HG03060 (cell line): ENCODE measurements at regions not wholly inside any gene's neighbourhood (a gene's known extent, or its start where the extent isn't known, plus 50 kb on each side); places are given as distances from the start of the nearest gene placed in this dataset.

Experiments used
- ATAC-seq: cut with Tn5 transposase; IDR thresholded peaks from one replicate; pipeline ENCODE4 v1.9.1; 2021; ENCODE audit warnings: low read depth, moderate number of reproducible peaks; ENCODE audit not compliant: unreplicated experiment

DNA sequence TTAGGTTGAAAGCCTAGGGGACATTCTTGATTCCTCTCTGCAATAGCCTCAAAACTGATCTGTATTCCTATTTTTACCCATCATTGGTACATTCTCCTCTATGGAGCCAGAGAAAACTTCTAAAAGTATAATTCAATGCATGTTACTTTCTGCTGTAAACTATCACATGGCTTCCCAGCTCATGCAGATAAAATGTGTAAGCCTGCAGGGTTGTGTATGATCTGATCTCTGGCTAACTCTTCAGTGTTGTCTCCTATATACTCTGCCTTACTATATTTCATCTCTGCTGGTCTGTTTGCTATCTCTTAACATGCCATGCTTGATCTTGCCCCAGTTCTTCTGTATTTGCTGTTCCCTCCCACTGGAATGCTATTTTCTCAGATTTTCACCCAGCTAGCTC is 323.3 kb upstream of the RSPO3 start:
- ATAC-seq: no peak

GRCh38 chr6:126797981-126798380 is 320.5 kb upstream of the RSPO3 start:
- no peak for ATAC-seq

DNA sequence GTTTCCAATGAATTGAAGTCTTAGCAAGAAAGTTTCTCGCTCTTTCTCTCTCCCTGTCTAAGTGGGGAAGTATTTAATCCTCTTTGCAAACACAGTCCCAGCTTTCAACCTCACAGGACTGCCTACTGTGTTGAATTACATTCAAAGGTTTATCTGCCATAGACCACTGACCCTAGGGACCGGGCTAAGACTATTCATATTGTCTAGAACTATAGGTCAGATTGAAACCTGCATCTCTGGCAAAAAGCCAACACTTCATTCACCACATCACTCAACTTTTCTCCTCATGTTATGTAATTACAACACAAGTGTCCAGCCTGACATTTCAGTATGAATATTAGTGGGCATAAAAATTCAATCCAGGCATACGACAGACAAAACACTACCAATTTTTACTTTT is 314.7 kb upstream of the RSPO3 start:
- no peak for ATAC-seq

GRCh38 chr6:126804332-126805064 is 314.0 kb upstream of the RSPO3 start:
- peak; percentile 68 for ATAC-seq

- no peak for ATAC-seq
These were observed 312.6 kb upstream of the RSPO3 start for GRCh38 chr6:126805861-126806260.

GRCh38 chr6:126807876-126808275 is 310.6 kb upstream of the RSPO3 start:
- ATAC-seq: no peak

DNA sequence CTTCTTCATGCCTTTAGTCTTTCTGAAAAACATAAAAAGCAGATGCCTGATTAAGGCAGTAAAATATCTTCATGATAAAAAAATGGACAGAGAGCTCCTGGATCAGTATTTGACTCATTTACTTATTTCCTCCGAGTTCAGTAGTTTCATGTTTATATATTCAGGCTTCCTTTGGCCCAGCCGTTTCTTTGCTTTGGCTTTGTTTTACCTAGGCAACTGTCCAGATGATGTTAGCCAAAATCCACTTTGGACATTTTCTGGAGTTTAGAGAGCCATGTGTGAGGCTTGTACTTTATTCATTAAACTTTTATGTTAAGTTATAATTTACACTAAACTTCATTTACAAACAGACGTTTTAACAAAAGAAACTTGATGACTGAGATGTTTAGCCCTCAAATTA is 307.1 kb upstream of the RSPO3 start:
- ATAC-seq: no peak

DNA sequence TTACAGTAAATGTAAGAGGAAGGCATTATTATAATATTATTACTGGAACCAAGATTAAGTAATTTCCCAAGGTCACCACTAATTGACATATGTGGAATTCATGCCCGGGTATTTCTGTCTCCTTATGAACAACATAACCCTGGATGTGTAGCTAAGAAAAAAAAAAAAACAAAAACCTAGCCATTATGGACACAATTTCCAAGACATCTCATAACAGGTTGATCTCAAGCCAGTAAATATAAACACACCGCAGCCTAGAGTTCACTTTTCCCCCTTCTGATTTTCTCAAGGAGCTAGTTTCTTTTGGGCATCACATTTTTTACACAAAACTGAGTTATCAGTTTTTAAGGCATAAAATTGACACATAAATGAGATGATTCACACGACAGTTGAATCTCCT is 306.5 kb upstream of the RSPO3 start:
- ATAC-seq: no peak

DNA sequence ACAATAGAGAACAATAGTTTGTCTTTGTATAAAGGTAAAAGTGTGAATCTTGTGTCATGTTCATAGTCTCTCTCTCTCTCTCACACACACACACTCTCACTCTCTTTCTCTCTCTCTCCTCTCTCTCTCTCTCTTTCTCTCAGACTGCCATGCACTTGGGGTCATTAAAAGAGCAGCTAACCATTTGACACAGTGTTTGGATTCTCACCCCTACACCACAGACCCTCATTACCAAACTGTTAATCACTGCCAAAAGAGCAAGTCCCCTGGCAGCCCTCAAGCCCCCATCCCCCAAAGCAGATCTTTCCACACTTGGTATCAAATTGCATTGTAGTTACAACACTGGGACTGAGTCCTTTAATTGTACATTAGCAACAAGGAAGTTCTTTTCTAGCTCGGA is 305.8 kb upstream of the RSPO3 start:
- ATAC-seq: no peak

DNA sequence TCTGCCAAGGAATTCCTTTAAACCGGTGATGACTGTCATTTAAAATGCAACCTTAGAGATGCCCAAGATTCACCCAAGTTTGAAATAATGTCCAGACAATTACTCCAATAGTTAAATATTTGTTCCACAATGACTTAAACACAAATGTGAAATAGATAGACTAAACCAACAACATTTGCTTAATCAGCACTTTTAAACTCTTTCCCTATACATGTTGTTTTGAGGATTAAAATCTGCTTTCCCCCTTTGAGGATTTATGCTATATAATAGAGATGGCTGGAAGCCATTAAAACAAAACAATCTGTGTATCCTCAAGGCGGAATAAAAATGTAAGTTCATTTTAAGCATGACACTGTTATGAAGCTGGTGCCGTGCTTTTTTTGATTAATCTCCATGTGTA is 297.8 kb upstream of the RSPO3 start:
- no peak for ATAC-seq

DNA sequence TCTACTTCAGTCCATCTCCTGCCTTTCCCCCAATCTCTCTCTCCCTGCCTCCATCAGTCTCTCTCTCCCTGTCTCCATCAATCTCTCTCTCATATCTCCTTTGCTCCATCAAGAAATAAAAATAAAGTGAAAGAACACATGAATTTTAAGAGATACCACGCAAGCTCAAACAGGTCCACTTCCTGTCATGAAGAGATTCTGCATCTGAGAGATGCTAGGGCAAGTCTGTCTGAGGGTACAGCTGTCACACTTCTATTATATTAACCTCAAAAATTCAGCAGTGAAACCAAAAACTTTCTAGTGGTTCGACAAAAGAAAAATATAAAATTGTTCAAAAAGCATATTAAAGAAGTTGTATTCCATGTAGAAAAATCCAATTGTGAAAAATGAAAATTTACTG is 296.8 kb upstream of the RSPO3 start:
- no peak for ATAC-seq

- no peak for ATAC-seq
These were observed 294.2 kb upstream of the RSPO3 start for GRCh38 chr6:126824226-126824625.

GRCh38 chr6:126824815-126825214 is 293.7 kb upstream of the RSPO3 start:
- ATAC-seq: no peak

- no peak for ATAC-seq
These were observed 292.2 kb upstream of the RSPO3 start for GRCh38 chr6:126826166-126826714.

DNA sequence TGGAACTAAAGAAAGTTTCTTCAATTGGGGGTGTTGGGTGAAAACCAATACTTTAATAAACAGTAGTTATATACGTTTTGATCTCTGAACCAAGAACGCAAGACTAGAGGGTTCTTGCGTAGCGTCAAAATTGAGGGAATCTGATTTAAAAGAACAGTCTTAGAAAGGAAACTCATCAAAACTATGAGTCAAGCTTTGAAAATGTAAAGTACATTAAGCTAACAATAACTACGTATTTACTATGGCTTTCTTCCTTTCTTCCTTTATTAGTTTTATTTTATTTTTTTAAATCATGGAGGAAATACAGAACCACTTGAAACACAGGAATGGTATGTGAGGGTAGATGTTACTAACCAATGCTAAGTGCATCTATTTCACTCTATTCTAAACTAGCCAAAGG is 287.0 kb upstream of the RSPO3 start:
- ATAC-seq: no peak

GRCh38 chr6:126842769-126843168 is 275.7 kb upstream of the RSPO3 start:
- ATAC-seq: no peak

DNA sequence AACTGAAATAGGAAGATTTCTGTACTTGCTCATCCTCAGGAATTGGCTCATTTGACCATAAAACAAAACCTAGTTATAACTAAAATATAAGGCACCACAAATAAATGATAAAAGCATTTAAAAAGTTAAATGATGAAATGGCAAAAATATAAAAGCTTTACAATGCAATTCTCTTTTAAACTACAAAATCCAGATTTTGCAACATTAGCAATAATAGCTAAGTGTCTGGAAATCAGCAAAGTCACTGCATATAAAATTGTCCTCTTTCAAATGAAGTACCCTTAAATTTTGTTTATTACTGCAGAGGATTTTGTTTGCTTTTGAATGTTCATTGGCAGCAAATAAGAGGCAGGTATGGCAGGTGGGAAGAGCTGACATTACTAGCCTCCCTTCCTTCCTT is 270.4 kb upstream of the RSPO3 start:
- no peak for ATAC-seq

DNA sequence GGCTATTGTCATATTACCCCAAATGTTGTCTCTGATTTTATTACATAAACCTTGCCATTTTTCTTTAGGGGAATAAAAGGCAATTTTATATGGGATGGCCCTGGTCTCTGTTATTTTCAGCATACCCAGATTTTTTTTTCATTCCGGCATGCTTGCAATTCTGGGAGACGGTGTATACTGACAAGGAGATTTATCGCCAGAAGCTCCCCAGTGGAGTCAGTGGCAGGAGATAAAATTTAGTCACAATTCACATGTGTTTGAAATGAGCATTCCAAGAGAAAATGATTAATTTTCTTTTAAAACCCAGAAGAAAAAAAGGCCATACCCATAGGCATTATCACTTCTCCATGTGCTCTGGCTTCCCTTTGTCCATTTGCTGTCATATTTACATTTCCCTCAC is 250.8 kb upstream of the RSPO3 start:
- no peak for ATAC-seq

DNA sequence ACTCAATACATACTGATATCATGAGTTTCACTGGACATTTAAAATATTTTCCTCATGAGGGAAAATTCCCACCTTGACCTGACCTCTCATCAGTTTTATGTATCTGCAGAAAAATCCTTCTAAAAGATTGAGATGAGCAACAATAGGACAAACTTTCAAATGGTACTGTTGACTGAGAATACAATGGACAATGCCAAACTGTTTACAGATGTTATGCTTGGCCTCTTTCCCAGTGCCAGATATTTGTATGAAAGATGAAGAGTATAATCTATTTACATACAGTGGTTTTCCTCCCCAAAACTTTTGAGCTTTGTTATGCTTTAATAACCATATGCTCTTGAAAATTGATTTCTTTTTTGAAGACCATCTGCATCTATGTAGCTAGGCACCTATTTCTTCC is 245.1 kb upstream of the RSPO3 start:
- no peak for ATAC-seq

- ATAC-seq: no peak
These were observed 244.7 kb upstream of the RSPO3 start for GRCh38 chr6:126873791-126874190.

DNA sequence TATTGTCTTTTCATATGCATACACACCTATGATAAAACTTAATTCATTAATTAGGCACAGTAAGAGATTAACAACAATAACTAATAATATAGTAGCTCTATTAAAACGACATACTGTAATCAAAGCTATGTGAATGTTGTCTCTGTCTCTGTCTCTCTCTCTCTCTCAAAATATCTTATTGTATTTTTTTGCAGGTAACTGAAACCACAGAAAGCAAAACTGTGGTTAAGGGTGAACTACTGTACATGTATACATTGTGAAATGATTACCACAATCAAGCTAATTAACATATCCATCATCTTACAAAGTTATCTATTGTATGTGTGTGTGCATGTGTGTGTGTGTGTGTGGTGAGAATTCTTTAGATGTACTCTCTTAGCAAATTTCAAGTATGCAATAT is 242.0 kb upstream of the RSPO3 start:
- ATAC-seq: no peak

- no peak for ATAC-seq
These were observed 237.5 kb upstream of the RSPO3 start for GRCh38 chr6:126880964-126881363.

DNA sequence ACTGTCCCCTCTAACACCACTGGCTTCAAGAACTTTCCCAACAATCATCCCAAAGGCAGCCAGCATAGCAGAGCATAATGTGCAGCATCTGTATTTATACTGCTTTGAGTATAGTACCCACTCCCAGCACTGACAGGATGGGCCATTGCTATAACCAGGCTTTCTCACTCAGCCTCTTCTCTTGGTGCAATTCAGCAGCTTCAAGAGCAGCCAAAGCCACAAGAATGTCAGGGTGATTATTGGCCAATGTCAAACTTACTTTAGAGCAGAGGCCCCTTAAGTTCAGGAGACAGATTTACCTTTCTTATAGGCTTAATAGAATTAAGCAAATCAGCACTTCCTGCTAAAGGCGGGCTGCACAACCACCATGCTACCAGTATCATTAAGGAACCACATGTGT is 232.4 kb upstream of the RSPO3 start:
- no peak for ATAC-seq
